ENCODE measurements at regions not wholly inside any gene's neighbourhood (a gene's known extent, or its start where the extent isn't known, plus 50 kb on each side); places are given as distances from the start of the nearest gene placed in this dataset.
"Not testable (repeated sequence)": the region's sequence is repeated elsewhere in the genome, so short reads cannot be mapped to it uniquely, and the experiment has no call there.

DNA sequence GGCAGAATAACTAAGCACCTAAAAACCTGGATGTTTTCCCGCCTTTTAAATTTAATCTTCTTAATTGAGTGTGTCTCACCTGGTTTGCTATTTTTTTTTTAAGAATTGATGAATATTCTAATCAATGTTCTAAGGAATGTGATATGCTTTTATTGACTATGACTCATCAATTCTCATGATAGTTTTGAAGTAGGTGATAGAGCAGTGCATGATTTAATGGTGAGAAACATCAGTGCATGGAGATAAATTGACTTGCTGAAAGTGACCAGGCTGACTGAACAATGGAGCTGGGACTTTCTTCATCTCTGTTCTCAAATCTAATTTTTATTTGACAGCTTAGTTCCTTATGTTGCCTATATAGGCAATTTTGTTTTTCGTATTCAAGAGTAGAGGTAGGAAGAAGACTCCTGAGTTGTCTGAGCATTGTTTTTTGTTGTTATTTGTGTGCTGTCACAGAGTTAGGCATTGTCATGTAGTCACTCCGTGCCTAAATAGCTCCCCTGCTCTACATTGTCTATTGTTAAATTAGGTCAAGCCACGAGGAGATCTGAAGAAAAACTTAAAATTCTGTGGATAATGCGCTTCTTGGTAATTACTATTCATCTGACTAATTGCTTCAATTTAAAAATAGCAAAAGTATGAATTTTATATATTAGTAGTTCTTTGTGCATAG is 59.0 kb upstream of the NUTM2F start:
- H3F3A ChIP-seq (ENCODE audit: low read depth); H3K4me1 ChIP-seq (ENCODE audit: insufficient read depth, low read length, poor library complexity, severe bottlenecking); H3K9me2 ChIP-seq (replicated peaks; ENCODE audit: low read depth, low read length); H3K9me3 ChIP-seq (ENCODE audit: insufficient read depth, low read depth, low read length); H2AFZ ChIP-seq (ENCODE audit: low read length); H3K27me3 ChIP-seq (ENCODE audit: insufficient read depth, low read length, poor library complexity, severe bottlenecking); H3K9ac ChIP-seq (ENCODE audit: low read depth, low read length, poor library complexity, severe bottlenecking); H3K4me3 ChIP-seq (ENCODE audit: low read length, poor library complexity, severe bottlenecking); H3K4me2 ChIP-seq (ENCODE audit: low read depth, low read length, poor library complexity, severe bottlenecking); H3K36me3 ChIP-seq (ENCODE audit: insufficient read depth, low read length): not testable (repeated sequence)
- Histone ChIP-seq H3K79me2 (ENCODE audit: insufficient read depth, low read length) (peaks cover 32% of the 10 kb centered on the region; the same call in 1 of the 2 replicates), H4K20me1 (ENCODE audit: insufficient read depth, low read length, poor library complexity, severe bottlenecking) (peaks cover 14% of the 10 kb centered on the region)

GRCh38 chr9:94388011-94388406 is 59.6 kb upstream of the NUTM2F start:
- not testable (repeated sequence) for H3K9me3 ChIP-seq (ENCODE audit: insufficient read depth, low read depth, low read length); H3K4me1 ChIP-seq (ENCODE audit: insufficient read depth, low read length, poor library complexity, severe bottlenecking); H3K4me3 ChIP-seq (ENCODE audit: low read length, poor library complexity, severe bottlenecking); H3K4me2 ChIP-seq (ENCODE audit: low read depth, low read length, poor library complexity, severe bottlenecking); H2AFZ ChIP-seq (ENCODE audit: low read length); H3K27me3 ChIP-seq (ENCODE audit: insufficient read depth, low read length, poor library complexity, severe bottlenecking); H3K36me3 ChIP-seq (ENCODE audit: insufficient read depth, low read length); H3K9me2 ChIP-seq (replicated peaks; ENCODE audit: low read depth, low read length); H3K9ac ChIP-seq (ENCODE audit: low read depth, low read length, poor library complexity, severe bottlenecking); H3F3A ChIP-seq (ENCODE audit: low read depth)
- Histone ChIP-seq H4K20me1 (ENCODE audit: insufficient read depth, low read length, poor library complexity, severe bottlenecking) (peaks cover 14% of the 10 kb centered on the region), H3K79me2 (ENCODE audit: insufficient read depth, low read length) (peaks cover 32% of the 10 kb centered on the region; the same call in 1 of the 2 replicates)

GRCh38 chr9:94390425-94391098 is 62.1 kb upstream of the NUTM2F start:
- not testable (repeated sequence) for H3K36me3 ChIP-seq (ENCODE audit: insufficient read depth, low read length); H3K4me2 ChIP-seq (ENCODE audit: low read depth, low read length, poor library complexity, severe bottlenecking); H2AFZ ChIP-seq (ENCODE audit: low read length); H3K9ac ChIP-seq (ENCODE audit: low read depth, low read length, poor library complexity, severe bottlenecking); H3F3A ChIP-seq (ENCODE audit: low read depth); H3K4me3 ChIP-seq (ENCODE audit: low read length, poor library complexity, severe bottlenecking); H3K9me3 ChIP-seq (ENCODE audit: insufficient read depth, low read depth, low read length); H3K4me1 ChIP-seq (ENCODE audit: insufficient read depth, low read length, poor library complexity, severe bottlenecking); H3K9me2 ChIP-seq (replicated peaks; ENCODE audit: low read depth, low read length); H3K27me3 ChIP-seq (ENCODE audit: insufficient read depth, low read length, poor library complexity, severe bottlenecking); H4K20me1 ChIP-seq (ENCODE audit: insufficient read depth, low read length, poor library complexity, severe bottlenecking)
- H3K79me2 ChIP-seq (ENCODE audit: insufficient read depth, low read length) = peaks cover 18% of the 10 kb centered on the region; the same call in 1 of the 2 replicates

GRCh38 chr9:94392971-94393624 is 64.7 kb upstream of the NUTM2F start:
- H3K36me3 ChIP-seq (ENCODE audit: insufficient read depth, low read length); H3K4me2 ChIP-seq (ENCODE audit: low read depth, low read length, poor library complexity, severe bottlenecking); H4K20me1 ChIP-seq (ENCODE audit: insufficient read depth, low read length, poor library complexity, severe bottlenecking); H3K27me3 ChIP-seq (ENCODE audit: insufficient read depth, low read length, poor library complexity, severe bottlenecking); H3K9me3 ChIP-seq (ENCODE audit: insufficient read depth, low read depth, low read length); H2AFZ ChIP-seq (ENCODE audit: low read length); H3F3A ChIP-seq (ENCODE audit: low read depth); H3K4me3 ChIP-seq (ENCODE audit: low read length, poor library complexity, severe bottlenecking); H3K9me2 ChIP-seq (replicated peaks; ENCODE audit: low read depth, low read length); H3K9ac ChIP-seq (ENCODE audit: low read depth, low read length, poor library complexity, severe bottlenecking); H3K4me1 ChIP-seq (ENCODE audit: insufficient read depth, low read length, poor library complexity, severe bottlenecking): not testable (repeated sequence)
- H3K79me2 ChIP-seq (ENCODE audit: insufficient read depth, low read length) = peaks cover 27% of the 10 kb centered on the region; the same call in 1 of the 2 replicates

- H3K4me1 ChIP-seq (ENCODE audit: insufficient read depth, low read length, poor library complexity, severe bottlenecking); H4K20me1 ChIP-seq (ENCODE audit: insufficient read depth, low read length, poor library complexity, severe bottlenecking); H3K9me3 ChIP-seq (ENCODE audit: insufficient read depth, low read depth, low read length); H3K9ac ChIP-seq (ENCODE audit: low read depth, low read length, poor library complexity, severe bottlenecking); H3F3A ChIP-seq (ENCODE audit: low read depth); H3K4me3 ChIP-seq (ENCODE audit: low read length, poor library complexity, severe bottlenecking); H3K9me2 ChIP-seq (replicated peaks; ENCODE audit: low read depth, low read length); H2AFZ ChIP-seq (ENCODE audit: low read length); H3K36me3 ChIP-seq (ENCODE audit: insufficient read depth, low read length); H3K27me3 ChIP-seq (ENCODE audit: insufficient read depth, low read length, poor library complexity, severe bottlenecking); H3K4me2 ChIP-seq (ENCODE audit: low read depth, low read length, poor library complexity, severe bottlenecking): not testable (repeated sequence)
- peaks cover 25% of the 10 kb centered on the region; the same call in 1 of the 2 replicates for H3K79me2 ChIP-seq (ENCODE audit: insufficient read depth, low read length)
Observed at GRCh38 chr9:94397766-94398379, 69.4 kb upstream of the NUTM2F start.

GRCh38 chr9:94400461-94400860 is 72.0 kb upstream of the NUTM2F start:
- H3K4me1 ChIP-seq (ENCODE audit: insufficient read depth, low read length, poor library complexity, severe bottlenecking); H3K9me2 ChIP-seq (replicated peaks; ENCODE audit: low read depth, low read length); H3K4me2 ChIP-seq (ENCODE audit: low read depth, low read length, poor library complexity, severe bottlenecking); H4K20me1 ChIP-seq (ENCODE audit: insufficient read depth, low read length, poor library complexity, severe bottlenecking); H3F3A ChIP-seq (ENCODE audit: low read depth); H3K36me3 ChIP-seq (ENCODE audit: insufficient read depth, low read length); H2AFZ ChIP-seq (ENCODE audit: low read length); H3K27me3 ChIP-seq (ENCODE audit: insufficient read depth, low read length, poor library complexity, severe bottlenecking); H3K9me3 ChIP-seq (ENCODE audit: insufficient read depth, low read depth, low read length); H3K9ac ChIP-seq (ENCODE audit: low read depth, low read length, poor library complexity, severe bottlenecking); H3K4me3 ChIP-seq (ENCODE audit: low read length, poor library complexity, severe bottlenecking): not testable (repeated sequence)
- H3K79me2 ChIP-seq (ENCODE audit: insufficient read depth, low read length) = peaks cover 30% of the 10 kb centered on the region; the same call in 1 of the 2 replicates

GRCh38 chr9:94402795-94403194 is 74.4 kb upstream of the NUTM2F start:
- not testable (repeated sequence) for H3K4me1 ChIP-seq (ENCODE audit: insufficient read depth, low read length, poor library complexity, severe bottlenecking); H3K9me3 ChIP-seq (ENCODE audit: insufficient read depth, low read depth, low read length); H3K36me3 ChIP-seq (ENCODE audit: insufficient read depth, low read length); H3K9ac ChIP-seq (ENCODE audit: low read depth, low read length, poor library complexity, severe bottlenecking); H3K9me2 ChIP-seq (replicated peaks; ENCODE audit: low read depth, low read length); H2AFZ ChIP-seq (ENCODE audit: low read length); H3F3A ChIP-seq (ENCODE audit: low read depth); H4K20me1 ChIP-seq (ENCODE audit: insufficient read depth, low read length, poor library complexity, severe bottlenecking); H3K4me2 ChIP-seq (ENCODE audit: low read depth, low read length, poor library complexity, severe bottlenecking); H3K4me3 ChIP-seq (ENCODE audit: low read length, poor library complexity, severe bottlenecking); H3K27me3 ChIP-seq (ENCODE audit: insufficient read depth, low read length, poor library complexity, severe bottlenecking)
- peaks cover 20% of the 10 kb centered on the region; the same call in 1 of the 2 replicates for H3K79me2 ChIP-seq (ENCODE audit: insufficient read depth, low read length)
